Endothelial cell of umbilical vein (primary cell): ENCODE measurements at regions not wholly inside any gene's neighbourhood (a gene's known extent, or its start where the extent isn't known, plus 50 kb on each side); places are given as distances from the start of the nearest gene placed in this dataset.

Source experiments
- BruUV-seq: library from RNA; stranded (reverse); fragments of 400-500 nt; replicated peaks from 2 replicates; lab custom pipeline; 2021; lab: Mats Ljungman, UMichigan
- CTCF ChIA-PET: fragments of 300-600, 350-600 bp; sonication (Branson Sonifier 250); formaldehyde crosslinking; loops from one replicate; lab custom pipeline; 2021; ENCODE audit warnings: antibody characterized with exemption, inconsistent platforms; lab: Charles Lee
- POLR2A ChIA-PET: fragments of 300-600, 350-600 bp; sonication (Branson Sonifier 250); formaldehyde crosslinking; loops from one replicate; lab custom pipeline; 2021; ENCODE audit warnings: antibody characterized with exemption, inconsistent platforms; lab: Charles Lee
- DNase-seq: peaks from one replicate; pipeline ENCODE4 v3.0.0-alpha.2; 2011; ENCODE audit warnings: low read depth, low spot score
- FAIRE-seq: peaks from 2 replicates; lab custom pipeline; 2011; peaks lifted over from hg19 to GRCh38; lab: Jason Lieb, UNC
- H2AFZ ChIP-seq: 2 replicates; pipeline ENCODE4 v1.6.0; 2012; ENCODE audit warnings: low read depth, low read length, control low read depth, inconsistent platforms
- H3K27ac ChIP-seq: 2 replicates; pipeline ENCODE4 v1.5.1; 2011; ENCODE audit warnings: low read depth, mild to moderate bottlenecking, control low read depth, low read length, moderate library complexity; ENCODE audit not compliant: insufficient read depth
- H3K27me3 ChIP-seq, 2 experiments: 2 replicates each; pipeline versions ENCODE4 v1.6.0 to v1.6.1; 2011; ENCODE audit warnings: low read length in 2 of 2, mixed read lengths in 1 of 2; ENCODE audit not compliant: control insufficient read depth in 2 of 2, insufficient read depth in 2 of 2
- H3K36me3 ChIP-seq, 2 experiments: 2 replicates in 1 of 2; 3 replicates in 1 of 2; pipeline ENCODE4 v1.5.1; 2011; ENCODE audit warnings: low read length in 2 of 2, mild to moderate bottlenecking in 1 of 2, moderate library complexity in 1 of 2; ENCODE audit not compliant: control insufficient read depth in 2 of 2, insufficient read depth in 2 of 2; ENCODE audit errors: extremely low read depth in 1 of 2
- H3K4me1 ChIP-seq: 3 replicates; pipeline ENCODE4 v1.5.1; 2011; ENCODE audit warnings: mild to moderate bottlenecking, low read length; ENCODE audit not compliant: control insufficient read depth, insufficient read depth; ENCODE audit errors: extremely low read depth
- H3K4me2 ChIP-seq: 2 replicates; pipeline ENCODE4 v1.6.1; 2011; ENCODE audit warnings: low read length, control low read depth, mixed read lengths; ENCODE audit not compliant: insufficient read depth
- H3K4me3 ChIP-seq, 3 experiments: fragments of 200-600 bp in 1 of 3; sonication (generic), shearing (Covaris generic) in 1 of 3; replicated peaks in 1 of 3; 2 replicates each; pipeline ENCODE4 v1.5.1; 2011 to 2016; ENCODE audit warnings: control low read depth in 3 of 3, low read length in 3 of 3, mild to moderate bottlenecking in 2 of 3, inconsistent platforms in 1 of 3, low read depth in 1 of 3, moderate library complexity in 1 of 3; ENCODE audit not compliant: insufficient read depth in 1 of 3
- H3K79me2 ChIP-seq: 2 replicates; pipeline ENCODE4 v1.6.0; 2012; ENCODE audit warnings: low read length, inconsistent platforms; ENCODE audit not compliant: control insufficient read depth, insufficient read depth
- H3K9ac ChIP-seq: replicated peaks from 2 replicates; pipeline ENCODE3; 2011; ENCODE audit warnings: low read length, control low read depth; ENCODE audit not compliant: insufficient read depth; ENCODE audit errors: extremely low read depth
- H3K9me1 ChIP-seq: replicated peaks from 3 replicates; pipeline ENCODE4 v1.6.0; 2011; ENCODE audit warnings: mild to moderate bottlenecking, low read length; ENCODE audit not compliant: control insufficient read depth, insufficient read depth; ENCODE audit errors: extremely low read depth
- H3K9me3 ChIP-seq: replicated peaks from 2 replicates; pipeline ENCODE4 v1.5.1; 2012; ENCODE audit warnings: low read length, inconsistent platforms; ENCODE audit not compliant: control insufficient read depth, insufficient read depth
- H4K20me1 ChIP-seq: replicated peaks from 2 replicates; pipeline ENCODE3; 2011; ENCODE audit warnings: mild to moderate bottlenecking, low read length; ENCODE audit not compliant: control insufficient read depth, insufficient read depth; ENCODE audit errors: extremely low read depth
- CTCF ChIP-seq, 2 donors: IDR thresholded peaks; 1 replicate in 1 of 2; 2 replicates in 1 of 2; pipeline ENCODE4 v1.5.1; 2011; ENCODE audit warnings: low read length in 2 of 2, mild to moderate bottlenecking in 2 of 2, moderate library complexity in 2 of 2, control low read depth in 1 of 2, inconsistent platforms in 1 of 2, low read depth in 1 of 2; ENCODE audit not compliant: insufficient read depth in 1 of 2; ENCODE audit errors: extremely low read depth in 1 of 2
- JUN ChIP-seq: IDR thresholded peaks from 2 replicates; pipeline ENCODE4 v1.6.1; 2011; ENCODE audit warnings: borderline replicate concordance, low read depth; ENCODE audit not compliant: insufficient read length, insufficient read depth
- MYC ChIP-seq: IDR thresholded peaks from one replicate; pipeline ENCODE4 v1.6.1; 2011; ENCODE audit warnings: mild to moderate bottlenecking, low read depth, low read length
- POLR2AphosphoS5 ChIP-seq: IDR thresholded peaks from 2 replicates; pipeline ENCODE4 v1.6.1; 2012; ENCODE audit warnings: low read depth, mild to moderate bottlenecking, control low read depth, low read length, moderate library complexity; ENCODE audit not compliant: insufficient read depth
- dilution Hi-C: fragments of 300-500 bp; cut with MboI; formaldehyde crosslinking; loops from one replicate; pipeline ENCODE4 v1.15.0; 2019; ENCODE audit warnings: low sequenced_read_pairs; ENCODE audit not compliant: extremely low pct_ligation_motif_present
- intact Hi-C: fragments of 100-400 bp; cut with micrococcal nuclease; formaldehyde crosslinking; loops from one replicate; pipeline ENCODE4 v1.10.0; 2022
- TF ChIP-seq, protein P1 (sequence below): IDR thresholded peaks from 2 replicates; pipeline ENCODE4 v1.6.1; 2011; ENCODE audit not compliant: insufficient read depth, insufficient read length

DNA sequence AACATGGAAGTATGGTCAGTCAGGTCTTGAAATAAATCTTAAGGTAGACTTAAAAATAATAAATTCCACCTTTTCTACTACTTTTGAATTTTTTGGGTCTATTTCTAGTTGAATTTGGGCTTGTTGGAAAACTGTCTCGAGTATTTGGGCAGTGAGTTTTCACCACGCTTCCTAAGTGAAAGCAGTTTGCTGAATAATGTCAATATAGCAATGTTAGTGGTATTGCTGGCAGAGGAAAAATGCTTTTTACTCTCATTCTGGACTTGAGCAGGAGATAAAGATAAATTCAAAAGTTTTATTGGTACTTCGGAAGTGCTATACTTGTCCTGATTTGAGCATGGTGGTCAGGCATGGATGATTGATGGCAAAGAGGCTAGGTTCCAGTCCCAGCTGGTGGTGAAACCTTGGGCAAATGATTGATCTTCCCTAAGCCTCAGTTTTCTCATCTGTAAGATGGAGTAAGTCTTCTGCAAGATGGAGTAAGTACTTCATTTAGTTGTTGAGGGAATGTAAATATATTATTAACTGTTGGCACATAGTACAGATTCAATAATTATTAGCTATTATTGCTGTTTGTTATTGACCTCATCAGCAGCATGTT is 503.5 kb upstream of the ZEB2 start:
- no peak overlapping the region for H3K4me2 ChIP-seq

More for the DNA sequence above, 503.5 kb upstream of the ZEB2 start:
- Histone ChIP-seq H3K4me1 (no peaks in the 10 kb centered on the region), H3K36me3 (no peaks in the 10 kb centered on the region), H3K79me2 (no peaks in the 10 kb centered on the region), H3K4me3 (no peak overlapping the region), H4K20me1 (no peaks in the 10 kb centered on the region), H3K9me3 (no peaks in the 10 kb centered on the region), H3K9ac (no peak overlapping the region), H3K9me1 (peaks cover 2% of the 10 kb centered on the region), H2AFZ (no peak overlapping the region), H3K27me3 (no peaks in the 10 kb centered on the region), H3K27ac (no peak overlapping the region)
- CTCF ChIA-PET, result no interaction called here
- FAIRE-seq, result no peak
- POLR2A ChIA-PET, result no interaction called here
- intact Hi-C loops (no loop called here), dilution Hi-C loops (no loop called here)
- TF ChIP-seq MYC (no peak), POLR2AphosphoS5 (no peak), CTCF (IDR thresholded peaks at IDR 0.05; ENCODE audit: extremely low read depth in 1 of 2, insufficient read depth in 1 of 2, low read depth in 1 of 2, low read length in 2 of 2) (no peak), JUN (no peak)
- TF ChIP-seq, protein P1, sequence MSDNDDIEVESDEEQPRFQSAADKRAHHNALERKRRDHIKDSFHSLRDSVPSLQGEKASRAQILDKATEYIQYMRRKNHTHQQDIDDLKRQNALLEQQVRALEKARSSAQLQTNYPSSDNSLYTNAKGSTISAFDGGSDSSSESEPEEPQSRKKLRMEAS, result no peak
- no peak for DNase-seq
- BruUV-seq, result no TSS peak
